HG03469 (cell line): ENCODE measurements at regions not wholly inside any gene's neighbourhood (a gene's known extent, or its start where the extent isn't known, plus 50 kb on each side); places are given as distances from the start of the nearest gene placed in this dataset.
"Not testable (repeated sequence)": the region's sequence is repeated elsewhere in the genome, so short reads cannot be mapped to it uniquely, and the experiment has no call there.

Experiments used
- ATAC-seq: cut with Tn5 transposase; IDR thresholded peaks from one replicate; pipeline ENCODE4 v1.9.1; 2021; ENCODE audit warnings: mild to moderate bottlenecking, moderate library complexity, moderate number of reproducible peaks; ENCODE audit not compliant: unreplicated experiment

GRCh38 chr1:83413839-83414107, 585.2 kb downstream of the TTLL7 start:
- ATAC-seq: not testable (repeated sequence)

DNA sequence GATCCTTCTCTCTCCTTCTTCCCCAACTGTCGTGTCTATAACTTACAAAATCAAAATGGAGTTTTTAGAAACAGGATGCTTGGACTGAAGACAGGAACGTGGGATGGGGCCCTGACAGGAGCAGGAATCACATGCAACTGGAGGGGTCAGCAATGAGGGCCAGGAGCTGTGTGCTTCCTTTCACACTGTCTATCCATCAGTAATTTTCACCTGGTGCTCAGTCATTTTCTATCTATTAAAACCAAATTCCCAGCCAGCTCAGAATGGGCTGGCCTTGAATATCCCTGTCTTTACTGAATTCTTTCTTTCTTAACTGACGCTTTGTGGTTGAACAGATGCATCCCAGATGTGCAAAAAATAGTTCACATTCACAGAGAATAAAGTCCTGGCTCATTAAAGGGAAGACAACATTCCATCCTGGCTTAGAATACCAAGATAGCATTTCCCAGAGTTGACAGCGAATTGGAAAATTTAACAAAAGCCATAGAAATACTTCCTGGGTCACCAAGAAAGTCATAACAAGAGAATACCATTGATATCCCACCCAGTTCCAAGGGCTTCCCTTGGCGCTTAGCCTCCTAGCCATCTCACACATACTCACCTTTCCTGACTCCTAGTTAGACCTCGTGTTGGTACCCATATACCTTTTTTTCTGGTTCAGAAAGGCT, 588.1 kb downstream of the TTLL7 start:
- not testable (repeated sequence) for ATAC-seq

- ATAC-seq: not testable (repeated sequence)
These were observed 592.1 kb downstream of the TTLL7 start for GRCh38 chr1:83406693-83407371.

DNA sequence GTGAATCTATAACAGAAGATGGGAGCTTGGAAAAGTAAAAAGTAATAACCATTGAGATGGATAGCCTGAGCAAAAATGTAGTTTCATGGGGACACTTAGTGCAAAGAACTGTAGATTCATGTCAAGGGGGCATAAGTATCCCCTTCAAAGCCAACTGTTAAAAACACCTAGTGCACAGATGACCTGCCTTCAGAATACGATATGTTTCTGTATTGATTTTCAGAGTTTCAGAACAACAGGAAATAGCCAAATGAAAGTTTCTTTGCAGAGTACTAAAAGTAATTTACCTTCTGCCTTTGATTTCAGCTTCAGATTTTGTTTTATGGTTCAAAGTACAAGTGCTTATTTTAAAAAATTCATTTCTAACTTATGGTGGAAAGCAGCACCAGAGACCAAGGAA, 593.1 kb downstream of the TTLL7 start:
- ATAC-seq: not testable (repeated sequence)

GRCh38 chr1:83403500-83403899, 595.4 kb downstream of the TTLL7 start:
- ATAC-seq: not testable (repeated sequence)

GRCh38 chr1:83401146-83401545, 597.8 kb downstream of the TTLL7 start:
- not testable (repeated sequence) for ATAC-seq

DNA sequence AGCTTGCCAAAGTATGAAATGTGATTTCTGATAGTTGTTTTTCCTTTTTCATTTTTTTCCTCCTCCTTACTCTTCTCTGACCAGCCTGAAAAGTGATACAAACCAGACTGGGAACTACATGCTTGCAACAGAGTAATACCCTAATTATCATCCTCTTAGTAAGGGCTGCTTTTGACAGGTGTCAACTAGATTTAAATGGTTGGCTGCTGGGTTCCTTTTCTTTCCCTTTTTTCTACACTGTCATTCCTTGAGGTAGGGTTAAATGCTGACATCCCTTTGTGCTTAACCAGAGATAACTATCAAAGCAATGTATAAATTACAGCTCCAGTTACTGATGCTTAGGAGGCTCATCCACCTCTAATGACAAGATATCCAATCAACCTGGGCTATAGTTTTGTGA, 598.8 kb downstream of the TTLL7 start:
- not testable (repeated sequence) for ATAC-seq

- ATAC-seq: not testable (repeated sequence)
These were observed 600.8 kb downstream of the TTLL7 start for GRCh38 chr1:83398125-83398524.

- not testable (repeated sequence) for ATAC-seq
These were observed 603.8 kb downstream of the TTLL7 start for GRCh38 chr1:83395130-83395529.

DNA sequence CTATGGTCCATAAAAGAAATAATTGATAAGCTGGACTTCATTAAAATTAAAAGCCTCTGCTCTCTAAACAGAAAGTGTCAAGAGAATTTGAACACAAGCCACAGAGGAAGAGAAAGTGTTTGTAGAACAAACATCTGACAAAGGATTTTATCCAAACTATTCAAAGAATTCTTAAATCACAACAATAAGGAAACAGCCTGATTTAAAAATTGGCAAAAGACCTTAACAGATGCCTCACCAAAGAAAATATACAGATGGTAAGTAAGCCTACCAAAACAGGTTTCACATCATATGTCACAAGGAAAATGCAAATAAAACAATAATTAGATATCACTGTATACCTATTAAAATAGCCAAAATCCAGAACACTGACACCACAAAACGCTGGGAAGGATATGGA, 612.0 kb downstream of the TTLL7 start:
- not testable (repeated sequence) for ATAC-seq

DNA sequence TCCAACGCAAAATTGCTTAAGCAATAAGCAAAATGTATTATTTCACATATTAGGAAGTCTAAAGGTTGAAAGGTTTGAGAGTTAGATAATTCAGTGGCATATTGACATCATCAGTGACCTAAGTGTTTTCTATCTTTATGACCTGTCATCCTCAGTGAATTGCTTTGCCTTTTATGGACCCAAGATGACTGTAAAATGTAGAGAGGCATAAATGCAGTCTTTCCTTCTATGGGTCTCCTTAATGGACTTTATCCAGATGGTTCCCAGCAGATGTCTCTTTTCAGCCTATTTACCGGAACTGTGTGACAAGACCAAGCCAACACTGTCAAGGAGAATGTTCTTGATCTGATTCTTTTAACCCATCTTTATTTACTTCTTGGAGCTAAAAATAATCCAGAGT, 615.8 kb downstream of the TTLL7 start:
- not testable (repeated sequence) for ATAC-seq

DNA sequence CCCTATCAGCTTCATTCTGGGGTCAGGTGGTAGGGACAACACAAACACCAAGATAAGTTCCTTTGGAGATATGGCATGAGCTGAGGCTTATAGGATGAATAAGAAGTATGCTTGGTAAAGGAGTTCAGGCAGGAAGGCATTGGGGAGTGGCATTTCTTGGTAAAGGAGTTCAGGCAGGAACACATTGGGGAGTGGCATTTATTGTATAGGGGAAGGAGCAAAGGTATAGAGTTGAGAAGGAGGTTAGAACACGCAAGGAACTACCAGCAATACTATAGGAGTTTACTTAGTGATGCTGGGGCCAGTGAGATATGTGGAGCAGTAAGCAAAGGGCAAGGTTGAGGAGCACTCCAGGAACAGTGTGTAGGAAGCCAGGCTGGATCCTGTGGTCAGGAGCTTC, 625.9 kb downstream of the TTLL7 start:
- not testable (repeated sequence) for ATAC-seq

DNA sequence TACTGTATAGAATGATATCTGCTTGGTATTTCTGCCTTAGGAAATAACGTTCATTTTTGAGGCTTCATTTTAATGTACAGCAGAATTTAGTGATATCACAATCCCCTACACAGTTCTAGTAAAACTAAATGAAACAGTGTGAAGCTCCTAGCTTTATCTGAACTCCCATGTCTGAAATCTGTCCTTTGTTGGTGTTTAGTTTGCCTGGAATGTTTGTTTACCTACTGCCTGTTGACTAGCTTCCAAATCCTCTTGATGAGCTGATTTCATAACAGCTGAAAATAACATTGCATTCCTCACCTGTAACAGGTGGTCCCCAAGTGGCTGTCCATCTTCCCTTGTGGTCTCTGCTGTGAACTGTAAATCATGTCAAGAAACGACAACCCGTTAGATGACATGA, 629.1 kb downstream of the TTLL7 start:
- not testable (repeated sequence) for ATAC-seq

DNA sequence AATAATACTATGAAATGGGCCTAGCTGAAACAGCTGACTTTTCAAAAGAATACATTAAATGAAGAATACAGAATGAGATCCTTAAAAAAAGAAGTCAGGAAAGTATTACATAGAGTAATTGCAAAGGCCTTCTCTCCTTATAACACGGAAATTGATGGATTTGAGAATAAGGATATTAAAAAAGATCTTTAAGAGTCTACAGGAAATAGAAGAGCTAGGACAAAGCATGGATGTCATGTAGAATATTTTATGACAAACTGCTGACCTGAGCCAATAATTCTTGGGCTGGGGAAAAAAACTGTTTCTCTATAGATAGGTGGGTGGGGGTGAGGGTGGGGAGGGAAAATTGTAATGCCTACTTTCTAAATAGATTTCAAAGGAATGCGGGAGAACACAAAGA, 633.6 kb downstream of the TTLL7 start:
- not testable (repeated sequence) for ATAC-seq

- ATAC-seq: not testable (repeated sequence)
These were observed 653.6 kb downstream of the TTLL7 start for GRCh38 chr1:83345375-83345774.

DNA sequence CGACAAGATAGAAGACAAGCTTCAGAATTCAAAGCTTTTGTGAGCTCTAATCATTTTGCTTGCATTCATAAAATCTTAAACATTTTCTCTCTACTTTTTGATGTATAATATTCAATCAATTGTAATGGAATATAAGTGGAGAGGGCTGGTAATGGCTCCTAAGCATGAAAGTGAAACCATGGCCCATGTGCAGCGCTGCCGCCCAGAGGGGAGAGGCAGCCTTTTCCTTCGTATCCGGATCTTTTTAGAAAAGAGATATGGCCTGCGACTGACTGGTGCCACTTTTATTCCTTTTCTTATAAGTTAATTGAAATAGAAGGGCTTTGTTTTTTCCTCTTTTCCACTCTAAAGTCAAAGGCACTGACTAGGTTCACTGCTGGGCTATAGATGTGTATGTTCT, 655.2 kb downstream of the TTLL7 start:
- not testable (repeated sequence) for ATAC-seq

- ATAC-seq: not testable (repeated sequence)
These were observed 655.9 kb downstream of the TTLL7 start for GRCh38 chr1:83342995-83343394.

- not testable (repeated sequence) for ATAC-seq
These were observed 666.6 kb downstream of the TTLL7 start for GRCh38 chr1:83332308-83332707.

DNA sequence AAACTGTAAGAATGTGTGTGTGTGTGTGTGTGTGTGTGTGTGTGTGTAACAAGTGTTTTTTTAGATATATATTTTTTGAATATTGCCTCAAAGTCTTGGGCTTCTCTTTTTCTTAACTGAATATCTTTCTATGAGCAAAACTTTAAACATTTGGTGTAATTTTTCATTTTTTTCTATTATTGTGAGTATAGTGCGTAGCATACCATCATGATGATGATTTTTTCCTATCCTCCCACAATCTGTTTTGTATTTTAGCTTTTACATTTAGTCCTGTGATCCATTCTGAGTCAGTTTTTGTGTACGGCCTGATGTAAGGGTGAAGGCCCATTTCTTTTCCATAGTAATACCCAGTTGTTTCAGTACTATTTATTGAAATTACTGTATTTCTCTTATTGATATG, 680.6 kb downstream of the TTLL7 start:
- no peak for ATAC-seq

DNA sequence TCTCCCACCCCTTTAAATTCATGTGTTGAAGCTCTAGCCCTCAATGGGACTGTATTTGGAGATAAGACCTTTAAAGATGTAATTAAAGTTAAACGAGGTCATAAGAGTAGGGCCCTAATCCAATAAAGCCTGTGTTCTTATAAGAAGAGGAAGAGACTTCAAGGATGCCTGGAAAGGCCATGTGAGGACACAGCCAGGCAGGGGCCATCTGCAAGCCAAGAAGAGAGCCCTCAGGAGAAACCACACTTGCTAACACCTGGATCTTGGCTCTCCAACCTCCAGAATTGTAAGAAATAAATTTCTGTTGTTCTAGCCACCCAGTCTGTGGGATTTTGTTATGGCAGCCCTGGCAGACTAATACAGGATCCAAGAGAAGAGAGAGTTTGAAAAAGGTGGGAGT, 683.5 kb downstream of the TTLL7 start:
- not testable (repeated sequence) for ATAC-seq

DNA sequence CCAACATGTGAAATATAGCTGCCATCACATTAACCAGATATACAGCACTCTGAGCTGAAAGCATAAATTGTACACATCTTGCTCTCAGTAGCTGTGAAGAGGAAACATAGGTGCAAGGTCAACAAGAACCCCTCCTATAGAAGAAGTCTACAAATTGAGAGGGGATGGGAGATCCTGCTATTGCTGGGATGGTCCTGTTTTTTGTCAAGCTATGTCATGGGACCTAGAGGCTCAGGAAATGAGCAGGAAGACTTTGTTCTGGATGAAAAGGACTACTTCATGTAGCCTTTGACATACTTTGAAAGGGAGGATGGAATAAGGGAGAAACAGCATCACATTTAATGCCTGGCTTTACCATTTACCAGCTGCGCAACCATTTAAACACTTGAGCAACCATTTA, 688.8 kb downstream of the TTLL7 start:
- not testable (repeated sequence) for ATAC-seq

DNA sequence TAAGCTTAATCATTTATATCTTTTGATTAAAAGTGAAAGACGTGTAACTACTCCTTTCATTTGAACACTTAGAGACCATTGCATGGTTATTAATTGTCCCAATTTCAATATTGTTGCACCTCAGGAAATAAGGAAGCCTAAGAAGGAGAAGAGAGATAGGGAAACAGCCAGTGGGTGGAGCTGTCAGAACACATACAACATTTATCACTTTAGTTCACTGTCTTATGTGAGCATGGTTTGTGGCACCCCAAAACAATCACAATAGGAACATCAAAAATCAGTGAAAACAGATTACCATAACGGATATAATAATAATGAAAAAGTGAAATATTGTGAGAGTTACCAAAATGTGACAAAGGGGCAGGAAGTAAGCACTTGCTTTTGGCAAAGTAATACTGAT, 689.9 kb downstream of the TTLL7 start:
- ATAC-seq: not testable (repeated sequence)

GRCh38 chr1:83306811-83307210, 692.1 kb downstream of the TTLL7 start:
- ATAC-seq: not testable (repeated sequence)
